Esophagus muscularis mucosa (tissue), 3 donors: ENCODE measurements at regions not wholly inside any gene's neighbourhood (a gene's known extent, or its start where the extent isn't known, plus 50 kb on each side); places are given as distances from the start of the nearest gene placed in this dataset.

Experiments used
- CTCF ChIP-seq, 3 experiments: fragments of 200-600 bp in 2 of 3; fragments of 450-650 bp in 1 of 3; sonication (generic) in 2 of 3; IDR thresholded peaks; one replicate each; pipeline ENCODE4 v1.5.1; 2017 to 2019; ENCODE audit warnings: antibody characterized with exemption in 3 of 3, mild to moderate bottlenecking in 2 of 3, moderate library complexity in 1 of 3
- POLR2A ChIP-seq: fragments of 450-650 bp; IDR thresholded peaks from one replicate; pipeline ENCODE4 v1.6.1; 2017; ENCODE audit warnings: antibody characterized with exemption, moderate library complexity, mild to moderate bottlenecking, low read depth

GRCh38 chr1:118711356-118711755 is 276.8 kb downstream of the TBX15 start:
- TF ChIP-seq CTCF (IDR thresholded peaks at IDR 0.05), result no peak
- TF ChIP-seq POLR2A, result no peak
